OCI-LY3 (cell line): ENCODE measurements at regions not wholly inside any gene's neighbourhood (a gene's known extent, or its start where the extent isn't known, plus 50 kb on each side); places are given as distances from the start of the nearest gene placed in this dataset.

ENCODE experiments used
- H2AFZ ChIP-seq: fragments of 200-600, 300-600 bp; shearing (Covaris generic); 2 replicates; pipeline ENCODE4 v1.6.0; 2014; ENCODE audit warnings: antibody characterized with exemption, low read depth, low read length
- H3K27ac ChIP-seq: fragments of 200-600, 300-600 bp; sonication (generic); 2 replicates; pipeline ENCODE4 v1.5.1; 2014; ENCODE audit warnings: mild to moderate bottlenecking, low read length, moderate library complexity, mixed read lengths
- H3K27me3 ChIP-seq: fragments of 200-600, 300-600 bp; sonication (generic); 2 replicates; pipeline ENCODE4 v1.6.1; 2014; ENCODE audit warnings: low read depth, low read length, mixed read lengths
- H3K36me3 ChIP-seq: fragments of 200-600, 300-600 bp; sonication (generic); replicated peaks from 2 replicates; pipeline ENCODE3; 2014; ENCODE audit warnings: low read depth, low read length, mixed read lengths
- H3K4me1 ChIP-seq: fragments of 300-600, 200-600 bp; sonication (generic); 2 replicates; pipeline ENCODE4 v1.6.1; 2014; ENCODE audit warnings: low read length, mixed read lengths
- H3K4me2 ChIP-seq: fragments of 200-600, 300-600 bp; sonication (generic); 2 replicates; pipeline ENCODE4 v1.6.1; 2014; ENCODE audit warnings: low read length, mixed read lengths
- H3K4me3 ChIP-seq: fragments of 300-600, 200-600 bp; sonication (generic); 2 replicates; pipeline ENCODE4 v1.5.1; 2014; ENCODE audit warnings: antibody characterized with exemption, mild to moderate bottlenecking, low read length, moderate library complexity
- H3K79me2 ChIP-seq: fragments of 300-600, 200-600 bp; shearing (Covaris generic); 2 replicates; pipeline ENCODE4 v1.6.1; 2014; ENCODE audit warnings: mild to moderate bottlenecking, low read length, mixed read lengths
- H3K9ac ChIP-seq: fragments of 300-600, 200-600 bp; shearing (Covaris generic); 2 replicates; pipeline ENCODE4 v1.6.0; 2014; ENCODE audit warnings: mild to moderate bottlenecking, low read length, moderate library complexity
- H3K9me3 ChIP-seq: fragments of 200-600, 300-600 bp; shearing (Covaris generic); 2 replicates; pipeline ENCODE4 v1.6.1; 2014; ENCODE audit warnings: low read length, mixed read lengths; ENCODE audit not compliant: insufficient read depth
- H4K20me1 ChIP-seq: fragments of 200-600, 300-600 bp; sonication (generic); 2 replicates; pipeline ENCODE4 v1.6.1; 2016; ENCODE audit warnings: low read length, mixed read lengths; ENCODE audit not compliant: insufficient read depth
- CTCF ChIP-seq: fragments of 200-600, 300-600 bp; sonication (generic); IDR thresholded peaks from 2 replicates; pipeline ENCODE4 v1.5.1; 2014; ENCODE audit warnings: antibody characterized with exemption, low read length, low read depth
- EZH2phosphoT487 ChIP-seq: fragments of 200-600 bp; shearing (Covaris generic); IDR thresholded peaks from 2 replicates; pipeline ENCODE4 v1.6.1; 2018; ENCODE audit warnings: antibody characterized with exemption, mixed run types, low read depth

GRCh38 chr2:5869936-5870335 lies 177.8 kb downstream of the SOX11 start:
- H3K36me3 ChIP-seq: no peaks in the 10 kb centered on the region
- H3K4me1 ChIP-seq: no peaks in the 10 kb centered on the region
- TF ChIP-seq EZH2phosphoT487 (no peak), CTCF (no peak)
- no peaks in the 10 kb centered on the region for H4K20me1 ChIP-seq
- H3K4me3 ChIP-seq: no peak overlapping the region
- no peaks in the 10 kb centered on the region for H3K79me2 ChIP-seq
- no peak overlapping the region for H3K27ac ChIP-seq
- H3K27me3 ChIP-seq: no peaks in the 10 kb centered on the region
- no peak overlapping the region for H3K9ac ChIP-seq
- H3K4me2 ChIP-seq: no peak overlapping the region
- no peaks in the 10 kb centered on the region for H3K9me3 ChIP-seq
- H2AFZ ChIP-seq: no peak overlapping the region

- H4K20me1 ChIP-seq: no peaks in the 10 kb centered on the region
- H3K4me1 ChIP-seq: no peaks in the 10 kb centered on the region
- no peak overlapping the region for H3K27ac ChIP-seq
- no peaks in the 10 kb centered on the region for H3K27me3 ChIP-seq
- no peak overlapping the region for H2AFZ ChIP-seq
- H3K36me3 ChIP-seq: no peaks in the 10 kb centered on the region
- H3K9ac ChIP-seq: no peak overlapping the region
- no peak overlapping the region for H3K4me3 ChIP-seq
- no peaks in the 10 kb centered on the region for H3K9me3 ChIP-seq
- TF ChIP-seq CTCF: no peak
- no peak for TF ChIP-seq EZH2phosphoT487
- no peak overlapping the region for H3K4me2 ChIP-seq
- no peaks in the 10 kb centered on the region for H3K79me2 ChIP-seq
These were observed 185.2 kb downstream of the SOX11 start for GRCh38 chr2:5877360-5877759.

- H3K27me3 ChIP-seq: no peaks in the 10 kb centered on the region
- H3K9me3 ChIP-seq: no peaks in the 10 kb centered on the region
- no peaks in the 10 kb centered on the region for H3K79me2 ChIP-seq
- no peak overlapping the region for H2AFZ ChIP-seq
- no peak overlapping the region for H3K9ac ChIP-seq
- no peaks in the 10 kb centered on the region for H3K36me3 ChIP-seq
- no peak overlapping the region for H3K27ac ChIP-seq
- H3K4me2 ChIP-seq: no peak overlapping the region
- no peaks in the 10 kb centered on the region for H4K20me1 ChIP-seq
- TF ChIP-seq EZH2phosphoT487 (no peak), CTCF (no peak)
- H3K4me3 ChIP-seq: no peak overlapping the region
- H3K4me1 ChIP-seq: no peaks in the 10 kb centered on the region
These were observed 193.4 kb downstream of the SOX11 start for GRCh38 chr2:5885451-5886173.

- no peaks in the 10 kb centered on the region for H3K36me3 ChIP-seq
- no peak overlapping the region for H3K4me2 ChIP-seq
- H4K20me1 ChIP-seq: no peaks in the 10 kb centered on the region
- H3K9me3 ChIP-seq: no peaks in the 10 kb centered on the region
- no peaks in the 10 kb centered on the region for H3K4me1 ChIP-seq
- no peak overlapping the region for H3K4me3 ChIP-seq
- H3K27ac ChIP-seq: no peak overlapping the region
- H3K9ac ChIP-seq: no peak overlapping the region
- no peak overlapping the region for H2AFZ ChIP-seq
- H3K27me3 ChIP-seq: no peaks in the 10 kb centered on the region
- H3K79me2 ChIP-seq: no peaks in the 10 kb centered on the region
- TF ChIP-seq CTCF (no peak), EZH2phosphoT487 (no peak)
These were observed 194.3 kb downstream of the SOX11 start for GRCh38 chr2:5886462-5886861.
